Erythroblast (primary cell): ENCODE measurements at regions not wholly inside any gene's neighbourhood (a gene's known extent, or its start where the extent isn't known, plus 50 kb on each side); places are given as distances from the start of the nearest gene placed in this dataset.
"Not testable (repeated sequence)": the region's sequence is repeated elsewhere in the genome, so short reads cannot be mapped to it uniquely, and the experiment has no call there.

Experiments used
- DNase-seq, 2 experiments: peaks; one replicate each; lab custom pipeline; 2025; lab: John Stamatoyannopoulos, UW
- GATA1 ChIP-seq: IDR thresholded peaks from 2 replicates; pipeline ENCODE4 v1.6.1; 2011; ENCODE audit warnings: low read depth, mild to moderate bottlenecking, control low read depth, low read length, moderate library complexity
- POLR2A ChIP-seq: IDR thresholded peaks from 2 replicates; pipeline ENCODE4 v1.6.1; 2011; ENCODE audit warnings: mild to moderate bottlenecking, low read length

GRCh38 chr17:33862772-33863602 is 392.1 kb upstream of the CCL2 start:
- peak in 1 of 2 experiments; percentile 9 for DNase-seq
- TF ChIP-seq GATA1 (no peak), POLR2A (no peak)

- no peak for DNase-seq
- TF ChIP-seq GATA1 (no peak), POLR2A (no peak)
Measured at GRCh38 chr17:33864758-33865229, 390.3 kb upstream of the CCL2 start.

- TF ChIP-seq POLR2A (no peak), GATA1 (no peak)
- peak; percentile 26 to 45 for DNase-seq
Measured at GRCh38 chr17:33868899-33869298, 386.2 kb upstream of the CCL2 start.

- no peak for TF ChIP-seq POLR2A
- TF ChIP-seq GATA1: no peak
- peak in 1 of 2 experiments; percentile 35 for DNase-seq
Measured at GRCh38 chr17:33870936-33871335, 384.1 kb upstream of the CCL2 start.

GRCh38 chr17:33871720-33872540 is 383.2 kb upstream of the CCL2 start:
- TF ChIP-seq POLR2A (peak; percentile 88), GATA1 (no peak)
- peak; percentile 97 for DNase-seq

GRCh38 chr17:33873201-33873617 is 381.9 kb upstream of the CCL2 start:
- peak in 1 of 2 experiments; percentile 55 for DNase-seq
- no peak for TF ChIP-seq POLR2A
- no peak for TF ChIP-seq GATA1

- peak; percentile 94 to 96 for DNase-seq
- TF ChIP-seq GATA1 (peak; percentile 11), POLR2A (peak; percentile 75)
Measured at GRCh38 chr17:33874617-33875060, 380.4 kb upstream of the CCL2 start.

GRCh38 chr17:33875973-33876372 is 379.1 kb upstream of the CCL2 start:
- TF ChIP-seq POLR2A: no peak
- no peak for TF ChIP-seq GATA1

GRCh38 chr17:33882273-33882672 is 372.8 kb upstream of the CCL2 start:
- not testable (repeated sequence) for DNase-seq

More at GRCh38 chr17:33875973-33876372, 379.1 kb upstream of the CCL2 start:
- peak in 1 of 2 experiments; percentile 34 for DNase-seq

- DNase-seq: not testable (repeated sequence)
Measured at GRCh38 chr17:33882677-33883076, 372.4 kb upstream of the CCL2 start.

- peak; percentile 66 to 80 for DNase-seq
- TF ChIP-seq POLR2A (peak; percentile 50), GATA1 (no peak)
Measured at GRCh38 chr17:33888455-33888854, 366.6 kb upstream of the CCL2 start.

GRCh38 chr17:33889040-33889439 is 366.0 kb upstream of the CCL2 start:
- TF ChIP-seq GATA1: no peak
- TF ChIP-seq POLR2A: peak; percentile 5
- DNase-seq: peak; percentile 75 to 77

GRCh38 chr17:33889766-33890165 is 365.3 kb upstream of the CCL2 start:
- no peak for TF ChIP-seq GATA1
- TF ChIP-seq POLR2A: no peak

More at GRCh38 chr17:33889766-33890165, 365.3 kb upstream of the CCL2 start:
- no peak for DNase-seq
